ENCODE measurements at regions not wholly inside any gene's neighbourhood (a gene's known extent, or its start where the extent isn't known, plus 50 kb on each side); places are given as distances from the start of the nearest gene placed in this dataset.

DNA sequence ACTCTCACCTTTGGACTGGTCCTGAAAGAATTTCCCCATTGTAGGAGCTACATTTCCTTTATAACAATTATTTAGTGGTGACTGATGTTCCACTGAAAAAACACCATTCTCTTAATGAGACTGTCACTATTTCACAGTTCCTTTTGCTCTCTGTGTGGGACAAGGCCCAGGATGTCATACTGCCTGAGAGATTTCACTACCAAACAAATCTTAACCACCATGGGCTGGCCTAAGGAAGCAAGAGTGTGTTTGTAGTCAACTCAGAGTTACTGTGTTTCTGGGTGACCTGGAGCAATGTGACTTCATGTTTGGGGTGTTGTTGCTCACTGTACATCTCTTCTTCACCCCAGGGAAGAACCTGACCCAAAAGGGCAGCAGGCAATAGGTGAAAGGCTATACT lies 50.1 kb upstream of the ZNF608 start:
- TF ChIP-seq CTCF (IDR thresholded peaks at IDR 0.05; ENCODE audit: low read depth, low read length, missing input control) (no peak), HNF4G (IDR thresholded peaks at IDR 0.05) (no peak), RXRA (IDR thresholded peaks at IDR 0.05) (no peak), TAF1 (conservative IDR thresholded peaks at IDR 0.05) (no peak), HNF4A (conservative IDR thresholded peaks at IDR 0.05) (no peak)

Data from liver (tissue), 3 donors.